Stimulated activated memory B cell treated with anti-CD40 and anti-IgM and Interleukin-4, amounts not matched to agents 10 μg/mL and 1 μg/mL and 100 μg/mL, for 72 hours (primary cell): ENCODE measurements at regions not wholly inside any gene's neighbourhood (a gene's known extent, or its start where the extent isn't known, plus 50 kb on each side); places are given as distances from the start of the nearest gene placed in this dataset.

Experiments used
- ATAC-seq: fragments of 150-1000 bp; cut with Tn5 transposase; 2 replicates; pipeline ENCODE4 v1.10.0; 2021
- H3K27ac Mint-ChIP-seq: one replicate; pipeline ENCODE4 v1.8.0; 2022; ENCODE audit warnings: mild to moderate bottlenecking, mixed read lengths
- H3K27me3 Mint-ChIP-seq: one replicate; pipeline ENCODE4 v1.8.0; 2022; ENCODE audit warnings: mixed read lengths
- H3K36me3 Mint-ChIP-seq: one replicate; pipeline ENCODE4 v1.8.0; 2022; ENCODE audit warnings: mixed read lengths
- H3K4me1 Mint-ChIP-seq: one replicate; pipeline ENCODE4 v1.8.0; 2022; ENCODE audit warnings: mixed read lengths
- H3K4me3 Mint-ChIP-seq: one replicate; pipeline ENCODE4 v1.8.0; 2022; ENCODE audit warnings: mild to moderate bottlenecking, moderate library complexity, mixed read lengths
- H3K9me3 Mint-ChIP-seq: one replicate; pipeline ENCODE4 v1.8.0; 2022; ENCODE audit warnings: mixed read lengths

- H3K36me3 Mint-ChIP-seq = no peaks in the 10 kb centered on the region
- peaks cover 2% of the 10 kb centered on the region for H3K9me3 Mint-ChIP-seq
- H3K27me3 Mint-ChIP-seq = peaks cover 2% of the 10 kb centered on the region
- no peak for ATAC-seq
- H3K27ac Mint-ChIP-seq = no peak overlapping the region
- peaks cover 13% of the 10 kb centered on the region for H3K4me1 Mint-ChIP-seq
- peak overlapping the region; percentile 1 for H3K4me3 Mint-ChIP-seq
Observed at GRCh38 chr6:7468382-7469081, 72.9 kb upstream of the DSP start.

GRCh38 chr6:7469696-7470095 is 71.8 kb upstream of the DSP start:
- Mint-ChIP-seq H3K9me3 (peaks cover 2% of the 10 kb centered on the region), H3K4me1 (peaks cover 13% of the 10 kb centered on the region), H3K4me3 (no peak overlapping the region), H3K27ac (no peak overlapping the region), H3K27me3 (peaks cover 8% of the 10 kb centered on the region), H3K36me3 (no peaks in the 10 kb centered on the region)
- no peak for ATAC-seq

GRCh38 chr6:7471171-7471570 is 70.3 kb upstream of the DSP start:
- Mint-ChIP-seq H3K4me1 (peaks cover 13% of the 10 kb centered on the region), H3K36me3 (no peaks in the 10 kb centered on the region), H3K4me3 (no peak overlapping the region), H3K27me3 (peaks cover 8% of the 10 kb centered on the region), H3K27ac (no peak overlapping the region), H3K9me3 (peaks cover 2% of the 10 kb centered on the region)
- no peak for ATAC-seq

GRCh38 chr6:7473805-7474719 is 67.4 kb upstream of the DSP start:
- H3K4me3 Mint-ChIP-seq = no peak overlapping the region
- no peak for ATAC-seq
- H3K36me3 Mint-ChIP-seq = no peaks in the 10 kb centered on the region
- peaks cover 7% of the 10 kb centered on the region for H3K4me1 Mint-ChIP-seq
- H3K9me3 Mint-ChIP-seq = peaks cover 2% of the 10 kb centered on the region
- H3K27ac Mint-ChIP-seq = no peak overlapping the region
- H3K27me3 Mint-ChIP-seq = peaks cover 8% of the 10 kb centered on the region

- H3K4me3 Mint-ChIP-seq = no peak overlapping the region
- peaks cover 7% of the 10 kb centered on the region for H3K4me1 Mint-ChIP-seq
- H3K27me3 Mint-ChIP-seq = peaks cover 8% of the 10 kb centered on the region
- no peak overlapping the region for H3K27ac Mint-ChIP-seq
- no peak for ATAC-seq
- peaks cover 2% of the 10 kb centered on the region for H3K9me3 Mint-ChIP-seq
- no peaks in the 10 kb centered on the region for H3K36me3 Mint-ChIP-seq
Observed at GRCh38 chr6:7475081-7475480, 66.4 kb upstream of the DSP start.

GRCh38 chr6:7479801-7480266 is 61.6 kb upstream of the DSP start:
- Mint-ChIP-seq H3K27ac (no peak overlapping the region), H3K9me3 (no peaks in the 10 kb centered on the region), H3K36me3 (no peaks in the 10 kb centered on the region), H3K27me3 (no peaks in the 10 kb centered on the region), H3K4me3 (no peak overlapping the region), H3K4me1 (no peaks in the 10 kb centered on the region)
- no peak for ATAC-seq

- H3K4me1 Mint-ChIP-seq = no peaks in the 10 kb centered on the region
- no peak overlapping the region for H3K27ac Mint-ChIP-seq
- peaks cover 10% of the 10 kb centered on the region for H3K27me3 Mint-ChIP-seq
- ATAC-seq = no peak
- H3K4me3 Mint-ChIP-seq = no peak overlapping the region
- no peaks in the 10 kb centered on the region for H3K9me3 Mint-ChIP-seq
- H3K36me3 Mint-ChIP-seq = no peaks in the 10 kb centered on the region
Observed at GRCh38 chr6:7484666-7485065, 56.8 kb upstream of the DSP start.

- H3K36me3 Mint-ChIP-seq = no peaks in the 10 kb centered on the region
- H3K9me3 Mint-ChIP-seq = no peaks in the 10 kb centered on the region
- peaks cover 14% of the 10 kb centered on the region for H3K27me3 Mint-ChIP-seq
- no peak for ATAC-seq
- no peaks in the 10 kb centered on the region for H3K4me1 Mint-ChIP-seq
- H3K4me3 Mint-ChIP-seq = no peak overlapping the region
- no peak overlapping the region for H3K27ac Mint-ChIP-seq
Observed at GRCh38 chr6:7486951-7487350, 54.5 kb upstream of the DSP start.

GRCh38 chr6:7488494-7488893 is 53.0 kb upstream of the DSP start:
- H3K36me3 Mint-ChIP-seq = no peaks in the 10 kb centered on the region

GRCh38 chr6:7489376-7489775 is 52.1 kb upstream of the DSP start:
- no peak for ATAC-seq
- Mint-ChIP-seq H3K9me3 (peaks cover 2% of the 10 kb centered on the region), H3K27ac (no peak overlapping the region), H3K4me3 (no peak overlapping the region), H3K4me1 (no peaks in the 10 kb centered on the region), H3K27me3 (peaks cover 33% of the 10 kb centered on the region), H3K36me3 (no peaks in the 10 kb centered on the region)

More at GRCh38 chr6:7488494-7488893, 53.0 kb upstream of the DSP start:
- Mint-ChIP-seq H3K9me3 (peaks cover 2% of the 10 kb centered on the region), H3K4me3 (no peak overlapping the region), H3K27me3 (peaks cover 30% of the 10 kb centered on the region), H3K4me1 (no peaks in the 10 kb centered on the region), H3K27ac (no peak overlapping the region)
- no peak for ATAC-seq
